GM12892 (cell line): ENCODE measurements at regions not wholly inside any gene's neighbourhood (a gene's known extent, or its start where the extent isn't known, plus 50 kb on each side); places are given as distances from the start of the nearest gene placed in this dataset.

ENCODE experiments used
- POLR2A ChIP-seq: IDR thresholded peaks from 2 replicates; pipeline ENCODE4 v1.6.1; 2011; ENCODE audit warnings: low read depth, low read length, control low read depth
- POLR2AphosphoS5 ChIP-seq: IDR thresholded peaks from 2 replicates; pipeline ENCODE4 v1.6.1; 2011; ENCODE audit warnings: low read depth, low read length, control low read depth
- TAF1 ChIP-seq: IDR thresholded peaks from 2 replicates; pipeline ENCODE4 v1.6.1; 2011; ENCODE audit warnings: low read depth, mild to moderate bottlenecking, control low read depth, low read length, borderline replicate concordance

DNA sequence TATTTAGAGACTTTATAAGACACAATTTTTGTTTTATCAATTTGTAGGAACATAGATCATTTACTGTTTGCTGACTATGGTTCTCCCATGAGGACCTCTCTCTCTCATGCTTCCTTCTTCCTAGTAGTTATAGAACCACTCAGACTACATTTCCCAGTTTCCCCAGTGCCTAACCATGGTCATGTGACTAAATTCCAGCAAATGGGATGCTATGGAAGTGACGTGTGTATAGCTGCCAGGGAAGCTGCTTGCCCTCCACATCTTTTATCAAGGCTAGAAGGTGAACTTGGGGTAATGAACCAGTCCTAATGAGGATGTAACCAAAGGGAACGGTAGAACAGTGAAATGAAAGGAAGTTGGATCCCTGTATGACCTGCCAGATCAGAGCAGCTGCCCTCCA is 184.0 kb downstream of the MIS18A start:
- TF ChIP-seq POLR2A (no peak), TAF1 (no peak), POLR2AphosphoS5 (no peak)
